Uterus (tissue), 2 donors: ENCODE measurements at regions not wholly inside any gene's neighbourhood (a gene's known extent, or its start where the extent isn't known, plus 50 kb on each side); places are given as distances from the start of the nearest gene placed in this dataset.

Experiments used
- POLR2A ChIP-seq, 2 donors: fragments of 450-650 bp; IDR thresholded peaks; one replicate each; pipeline ENCODE4 v1.6.1; 2016; ENCODE audit warnings: antibody characterized with exemption in 2 of 2, mild to moderate bottlenecking in 1 of 2, moderate library complexity in 1 of 2
- TF ChIP-seq, protein P1 (sequence below), 4 experiments: fragments of 200-600 bp in 2 of 4; fragments of 450-650 bp in 2 of 4; sonication (generic) in 2 of 4; IDR thresholded peaks; one replicate each; pipeline ENCODE4 v1.5.1; 2016 to 2019; ENCODE audit warnings: antibody characterized with exemption in 4 of 4, mild to moderate bottlenecking in 2 of 4, moderate library complexity in 1 of 4

DNA sequence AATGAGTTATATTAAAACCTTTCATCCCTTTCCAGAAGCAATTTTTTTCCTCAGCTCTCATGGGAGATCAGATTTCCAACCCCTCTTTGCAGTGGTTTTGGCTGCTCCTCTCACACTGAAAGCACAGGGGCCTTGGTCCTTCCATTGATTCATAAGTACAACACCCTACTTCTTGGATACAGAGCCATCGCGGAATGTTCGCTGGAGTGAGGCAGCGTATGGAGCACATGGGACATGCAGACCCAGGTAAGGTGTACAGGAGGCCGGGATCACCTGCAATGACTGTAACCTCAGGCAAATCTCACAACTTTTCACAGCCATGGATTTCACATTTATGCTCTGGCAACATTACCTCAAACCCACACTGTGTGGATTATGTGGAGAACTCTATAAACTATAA, 75.2 kb upstream of the HEY2 start:
- TF ChIP-seq, protein P1, sequence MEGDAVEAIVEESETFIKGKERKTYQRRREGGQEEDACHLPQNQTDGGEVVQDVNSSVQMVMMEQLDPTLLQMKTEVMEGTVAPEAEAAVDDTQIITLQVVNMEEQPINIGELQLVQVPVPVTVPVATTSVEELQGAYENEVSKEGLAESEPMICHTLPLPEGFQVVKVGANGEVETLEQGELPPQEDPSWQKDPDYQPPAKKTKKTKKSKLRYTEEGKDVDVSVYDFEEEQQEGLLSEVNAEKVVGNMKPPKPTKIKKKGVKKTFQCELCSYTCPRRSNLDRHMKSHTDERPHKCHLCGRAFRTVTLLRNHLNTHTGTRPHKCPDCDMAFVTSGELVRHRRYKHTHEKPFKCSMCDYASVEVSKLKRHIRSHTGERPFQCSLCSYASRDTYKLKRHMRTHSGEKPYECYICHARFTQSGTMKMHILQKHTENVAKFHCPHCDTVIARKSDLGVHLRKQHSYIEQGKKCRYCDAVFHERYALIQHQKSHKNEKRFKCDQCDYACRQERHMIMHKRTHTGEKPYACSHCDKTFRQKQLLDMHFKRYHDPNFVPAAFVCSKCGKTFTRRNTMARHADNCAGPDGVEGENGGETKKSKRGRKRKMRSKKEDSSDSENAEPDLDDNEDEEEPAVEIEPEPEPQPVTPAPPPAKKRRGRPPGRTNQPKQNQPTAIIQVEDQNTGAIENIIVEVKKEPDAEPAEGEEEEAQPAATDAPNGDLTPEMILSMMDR (IDR thresholded peaks at IDR 0.05): no peak
- no peak for TF ChIP-seq POLR2A (IDR thresholded peaks at IDR 0.05)
